Testis (tissue), 2 donors: ENCODE measurements at regions not wholly inside any gene's neighbourhood (a gene's known extent, or its start where the extent isn't known, plus 50 kb on each side); places are given as distances from the start of the nearest gene placed in this dataset.

ENCODE experiments used
- DNase-seq: peaks from one replicate; pipeline ENCODE4 v3.0.0-alpha.2; 2019
- H3K27ac ChIP-seq, 2 donors: fragments of 200-600 bp; sonication (generic); one replicate each; pipeline ENCODE4 v1.5.1; 2019
- H3K27me3 ChIP-seq: fragments of 200-600 bp; sonication (generic); one replicate; pipeline ENCODE4 v1.5.1; 2019
- H3K36me3 ChIP-seq: fragments of 200-600 bp; sonication (generic); one replicate; pipeline ENCODE4 v1.5.1; 2017; ENCODE audit warnings: low read depth; ENCODE audit errors: missing control alignments
- H3K4me1 ChIP-seq: fragments of 200-600 bp; sonication (generic); one replicate; pipeline ENCODE4 v1.5.1; 2019
- H3K4me3 ChIP-seq, 2 donors: fragments of 200-600 bp; sonication (generic); one replicate each; pipeline ENCODE4 v1.5.1; 2017 to 2019
- H3K9me3 ChIP-seq: fragments of 200-600 bp; sonication (generic); one replicate; pipeline ENCODE4 v1.5.1; 2017
- POLR2A ChIP-seq: fragments of 450-650 bp; IDR thresholded peaks from one replicate; pipeline ENCODE4 v1.6.1; 2017; ENCODE audit warnings: antibody characterized with exemption, mild to moderate bottlenecking, moderate library complexity
- WGBS, 2 donors: methylation state at CpG; one replicate each; pipeline ENCODE4 v1.1.5; 2018; 5-methylcytosine and 5-hydroxymethylcytosine counted together
- intact Hi-C: fragments of 100-400 bp; cut with DNase I; formaldehyde crosslinking; loops from one replicate; pipeline ENCODE4 v1.15.1; 2023; ENCODE audit warnings: low total_unique reads
- TF ChIP-seq, protein P1 (sequence below), 3 experiments: fragments of 450-650 bp in 2 of 3; fragments of 200-600 bp in 1 of 3; sonication (generic) in 1 of 3; IDR thresholded peaks; one replicate each; pipeline ENCODE4 v1.5.1; 2016 to 2019; ENCODE audit warnings: antibody characterized with exemption in 3 of 3, mild to moderate bottlenecking in 2 of 3, moderate library complexity in 1 of 3

DNA sequence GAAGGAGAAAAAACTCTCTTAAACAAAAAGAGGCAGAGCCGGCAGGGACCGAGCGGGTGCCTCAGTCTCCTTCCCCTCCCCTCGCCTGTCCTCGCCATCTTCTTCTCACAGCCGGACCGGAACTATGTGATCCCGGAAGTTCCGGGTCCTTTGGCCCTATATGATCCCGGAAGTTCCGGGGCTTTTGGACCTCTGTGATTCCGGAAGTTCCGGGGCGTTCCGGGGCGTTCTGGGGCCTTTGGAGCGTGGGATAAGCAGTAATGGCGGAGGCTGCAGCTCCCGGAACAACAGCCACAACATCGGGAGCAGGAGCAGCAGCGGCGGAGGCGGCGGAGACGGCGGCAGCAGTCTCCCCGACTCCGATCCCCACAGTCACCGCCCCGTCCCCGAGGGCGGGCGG lies 98.9 kb upstream of the MED14 start:
- intact Hi-C loops, result no loop called here
- TF ChIP-seq, protein P1, sequence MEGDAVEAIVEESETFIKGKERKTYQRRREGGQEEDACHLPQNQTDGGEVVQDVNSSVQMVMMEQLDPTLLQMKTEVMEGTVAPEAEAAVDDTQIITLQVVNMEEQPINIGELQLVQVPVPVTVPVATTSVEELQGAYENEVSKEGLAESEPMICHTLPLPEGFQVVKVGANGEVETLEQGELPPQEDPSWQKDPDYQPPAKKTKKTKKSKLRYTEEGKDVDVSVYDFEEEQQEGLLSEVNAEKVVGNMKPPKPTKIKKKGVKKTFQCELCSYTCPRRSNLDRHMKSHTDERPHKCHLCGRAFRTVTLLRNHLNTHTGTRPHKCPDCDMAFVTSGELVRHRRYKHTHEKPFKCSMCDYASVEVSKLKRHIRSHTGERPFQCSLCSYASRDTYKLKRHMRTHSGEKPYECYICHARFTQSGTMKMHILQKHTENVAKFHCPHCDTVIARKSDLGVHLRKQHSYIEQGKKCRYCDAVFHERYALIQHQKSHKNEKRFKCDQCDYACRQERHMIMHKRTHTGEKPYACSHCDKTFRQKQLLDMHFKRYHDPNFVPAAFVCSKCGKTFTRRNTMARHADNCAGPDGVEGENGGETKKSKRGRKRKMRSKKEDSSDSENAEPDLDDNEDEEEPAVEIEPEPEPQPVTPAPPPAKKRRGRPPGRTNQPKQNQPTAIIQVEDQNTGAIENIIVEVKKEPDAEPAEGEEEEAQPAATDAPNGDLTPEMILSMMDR (IDR thresholded peaks at IDR 0.05), result no peak
- no peak for TF ChIP-seq POLR2A
- Histone ChIP-seq H3K27ac (no peak overlapping the region), H3K9me3 (no peaks in the 10 kb centered on the region), H3K4me3 (peak overlapping the region; percentile 39 to 40), H3K27me3 (no peaks in the 10 kb centered on the region), H3K36me3 (no peaks in the 10 kb centered on the region), H3K4me1 (no peaks in the 10 kb centered on the region)
- DNase-seq, result peak; percentile 65
- 54 to 77% methylated on average over 18 to 22 of the region's 33 CpGs for WGBS, 2 donors

DNA sequence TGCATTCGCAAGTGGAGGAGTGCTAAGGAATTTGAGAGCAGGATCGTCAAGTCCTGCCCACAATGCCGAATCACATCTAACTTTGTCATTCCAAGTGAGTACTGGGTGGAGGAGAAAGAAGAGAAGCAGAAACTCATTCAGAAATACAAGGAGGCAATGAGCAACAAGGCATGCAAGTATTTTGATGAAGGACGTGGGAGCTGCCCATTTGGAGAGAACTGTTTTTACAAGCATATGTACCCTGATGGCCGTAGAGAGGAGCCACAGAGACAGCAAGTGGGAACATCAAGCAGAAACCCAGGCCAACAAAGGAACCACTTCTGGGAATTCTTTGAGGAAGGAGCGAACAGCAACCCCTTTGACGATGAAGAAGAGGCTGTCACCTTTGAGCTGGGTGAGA lies 100.2 kb upstream of the MED14 start:
- WGBS, 2 donors, result 36 to 48% methylated on average over 7 of the region's 7 CpGs
- H3K27ac ChIP-seq, result no peak overlapping the region
- DNase-seq, result no peak
- TF ChIP-seq POLR2A, result no peak
- TF ChIP-seq, protein P1 (IDR thresholded peaks at IDR 0.05), result no peak
- no peak overlapping the region for H3K4me3 ChIP-seq
- H3K9me3 ChIP-seq, result no peaks in the 10 kb centered on the region
- intact Hi-C loops, result no loop called here
- no peaks in the 10 kb centered on the region for H3K27me3 ChIP-seq
- H3K36me3 ChIP-seq, result no peaks in the 10 kb centered on the region
- H3K4me1 ChIP-seq, result no peaks in the 10 kb centered on the region

DNA sequence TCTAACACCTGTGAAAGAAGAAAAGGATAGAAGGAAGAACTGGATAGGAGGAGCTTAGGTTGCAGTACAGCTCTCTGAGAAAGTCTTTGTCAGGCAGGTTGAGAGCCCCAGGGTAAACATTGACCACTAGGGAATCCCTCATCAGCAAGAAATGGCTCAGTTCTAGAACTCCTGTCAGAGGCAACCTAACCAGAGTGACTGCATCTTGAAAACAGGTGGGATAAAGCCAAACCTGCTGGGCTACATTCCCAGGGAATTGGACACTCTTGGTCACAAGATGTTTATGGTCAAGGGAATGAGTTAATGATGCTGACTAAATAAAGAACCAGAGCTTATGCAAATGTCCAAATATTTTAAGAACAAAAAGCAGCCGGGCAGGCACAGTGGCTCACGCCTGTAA lies 108.3 kb upstream of the MED14 start:
- WGBS, 2 donors, result 100% methylated on average over 2 of the region's 2 CpGs
- Histone ChIP-seq H3K36me3 (no peaks in the 10 kb centered on the region), H3K27me3 (no peaks in the 10 kb centered on the region), H3K27ac (no peak overlapping the region), H3K9me3 (no peaks in the 10 kb centered on the region), H3K4me1 (no peaks in the 10 kb centered on the region), H3K4me3 (no peak overlapping the region)
- intact Hi-C loops, result no loop called here
- TF ChIP-seq, protein P1 (IDR thresholded peaks at IDR 0.05), result no peak
- no peak for TF ChIP-seq POLR2A
- no peak for DNase-seq

DNA sequence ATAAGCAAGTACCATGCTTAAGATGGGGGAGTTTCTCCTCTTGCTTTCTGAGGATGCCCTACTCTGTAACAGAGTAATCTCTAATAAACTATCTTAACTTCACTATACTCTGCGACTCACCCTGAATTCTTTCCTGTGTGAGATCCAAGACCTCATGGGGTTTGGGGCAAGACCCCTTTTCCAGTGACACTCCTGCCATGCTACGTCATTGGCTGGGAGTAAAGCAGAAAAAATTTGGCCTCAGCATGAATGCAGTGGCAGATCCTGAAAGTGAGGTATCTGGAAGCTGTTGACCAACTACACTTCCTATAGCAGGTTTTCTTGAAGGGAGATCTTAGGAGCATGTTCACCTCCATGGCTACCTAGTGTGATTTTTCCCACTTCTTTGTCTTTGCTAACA lies 109.1 kb upstream of the MED14 start:
- 85 to 88% methylated on average over 2 of the region's 2 CpGs for WGBS, 2 donors
- no peaks in the 10 kb centered on the region for H3K36me3 ChIP-seq
- no peak overlapping the region for H3K27ac ChIP-seq
- H3K4me3 ChIP-seq, result no peak overlapping the region
- H3K27me3 ChIP-seq, result no peaks in the 10 kb centered on the region
- DNase-seq, result no peak
- TF ChIP-seq, protein P1 (IDR thresholded peaks at IDR 0.05), result no peak
- no peak for TF ChIP-seq POLR2A
- H3K4me1 ChIP-seq, result no peaks in the 10 kb centered on the region
- no peaks in the 10 kb centered on the region for H3K9me3 ChIP-seq
- intact Hi-C loops, result no loop called here

DNA sequence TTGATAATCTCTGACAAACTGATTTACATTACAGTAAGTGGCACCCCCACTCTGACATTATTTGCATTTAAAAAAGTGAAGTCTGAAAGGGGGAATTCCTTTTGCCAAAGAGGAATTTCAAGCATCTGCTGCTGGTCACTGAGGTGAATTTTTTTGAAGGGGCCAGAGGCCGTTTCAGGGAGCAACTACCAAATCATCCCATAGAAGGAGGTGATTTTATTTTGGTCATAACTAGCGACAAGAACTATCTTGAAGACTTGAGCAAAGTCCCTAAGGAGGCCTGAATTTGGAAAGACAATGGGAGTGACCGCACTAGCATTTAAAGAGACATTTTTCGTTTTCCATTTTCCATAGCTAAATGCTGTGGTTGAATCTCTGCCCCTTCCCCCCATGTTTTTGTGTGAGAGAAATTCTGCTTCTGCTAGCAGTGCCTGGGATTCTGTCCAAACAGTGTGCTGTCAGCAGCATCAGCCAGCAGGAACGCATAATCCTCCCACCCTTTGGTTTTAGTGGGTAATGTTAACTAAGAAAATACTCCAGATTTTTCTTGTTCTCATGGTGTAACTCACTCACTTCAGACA lies 110.1 kb upstream of the MED14 start:
- no peak for DNase-seq
- 40 to 72% methylated on average over 5 of the region's 5 CpGs for WGBS, 2 donors
- Histone ChIP-seq H3K36me3 (no peaks in the 10 kb centered on the region), H3K4me3 (no peak overlapping the region), H3K9me3 (no peaks in the 10 kb centered on the region), H3K27me3 (no peaks in the 10 kb centered on the region), H3K27ac (no peak overlapping the region), H3K4me1 (no peaks in the 10 kb centered on the region)
- intact Hi-C loops, result no loop called here
- no peak for TF ChIP-seq POLR2A
- TF ChIP-seq, protein P1 (IDR thresholded peaks at IDR 0.05), result no peak
